Activated T-helper 2 cell treated with anti-CD3 and anti-CD28 coated beads, Interferon-gamma antibody, Interleukin-2, Interleukin-4, amounts not matched to agents 10 μg/mL and 5 μg/mL and 100 μg/mL, durations not matched to agents 14 hours and 24 hours and 36 hours (primary cell): ENCODE measurements at regions not wholly inside any gene's neighbourhood (a gene's known extent, or its start where the extent isn't known, plus 50 kb on each side); places are given as distances from the start of the nearest gene placed in this dataset.

ENCODE experiments used
- DNase-seq: peaks from one replicate; pipeline ENCODE4 v3.0.0; 2021; ENCODE audit warnings: low spot score
- H3K27ac Mint-ChIP-seq: one replicate; pipeline ENCODE4 v1.8.0; 2021; ENCODE audit warnings: mixed read lengths
- H3K27me3 Mint-ChIP-seq: one replicate; pipeline ENCODE4 v1.8.0; 2021; ENCODE audit warnings: low read depth, mixed read lengths
- H3K36me3 Mint-ChIP-seq: one replicate; pipeline ENCODE4 v1.8.0; 2021; ENCODE audit warnings: low read depth, mixed read lengths
- H3K4me1 Mint-ChIP-seq: one replicate; pipeline ENCODE4 v1.8.0; 2021; ENCODE audit warnings: low read depth, mixed read lengths
- H3K4me3 Mint-ChIP-seq: one replicate; pipeline ENCODE4 v1.8.0; 2021; ENCODE audit warnings: low read depth, mild to moderate bottlenecking, moderate library complexity, mixed read lengths
- H3K9me3 Mint-ChIP-seq: one replicate; pipeline ENCODE4 v1.8.0; 2021; ENCODE audit warnings: mixed read lengths
- intact Hi-C: fragments of 100-400 bp; cut with micrococcal nuclease; formaldehyde crosslinking; loops from one replicate; pipeline ENCODE4 v1.15.1; 2023

DNA sequence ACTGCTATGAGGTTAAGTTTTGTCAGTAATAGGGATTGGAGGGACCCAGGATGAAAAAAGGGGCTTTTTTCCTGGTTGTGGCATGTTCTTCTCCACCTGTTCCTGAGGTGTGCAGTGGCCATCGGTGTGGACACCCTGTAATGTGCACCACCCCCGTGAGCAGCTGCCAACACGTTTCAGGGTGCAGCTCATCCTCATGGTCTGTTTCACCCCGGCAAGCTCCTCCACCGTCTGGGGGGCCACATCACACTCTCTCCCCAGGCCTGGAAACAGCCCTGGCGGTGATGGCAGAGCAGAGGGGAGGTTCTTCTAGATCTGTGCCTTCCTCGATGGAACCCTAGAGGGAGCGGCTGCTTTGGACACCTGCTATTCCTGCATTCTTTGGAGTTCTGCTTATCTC, 435.4 kb downstream of the MATN1 start:
- Mint-ChIP-seq H3K9me3 (peaks cover 5% of the 10 kb centered on the region), H3K4me3 (no peak overlapping the region), H3K27me3 (peaks cover 18% of the 10 kb centered on the region), H3K27ac (no peak overlapping the region), H3K4me1 (peaks cover 7% of the 10 kb centered on the region), H3K36me3 (no peaks in the 10 kb centered on the region)
- DNase-seq, result no peak
- intact Hi-C loops, result no loop called here

DNA sequence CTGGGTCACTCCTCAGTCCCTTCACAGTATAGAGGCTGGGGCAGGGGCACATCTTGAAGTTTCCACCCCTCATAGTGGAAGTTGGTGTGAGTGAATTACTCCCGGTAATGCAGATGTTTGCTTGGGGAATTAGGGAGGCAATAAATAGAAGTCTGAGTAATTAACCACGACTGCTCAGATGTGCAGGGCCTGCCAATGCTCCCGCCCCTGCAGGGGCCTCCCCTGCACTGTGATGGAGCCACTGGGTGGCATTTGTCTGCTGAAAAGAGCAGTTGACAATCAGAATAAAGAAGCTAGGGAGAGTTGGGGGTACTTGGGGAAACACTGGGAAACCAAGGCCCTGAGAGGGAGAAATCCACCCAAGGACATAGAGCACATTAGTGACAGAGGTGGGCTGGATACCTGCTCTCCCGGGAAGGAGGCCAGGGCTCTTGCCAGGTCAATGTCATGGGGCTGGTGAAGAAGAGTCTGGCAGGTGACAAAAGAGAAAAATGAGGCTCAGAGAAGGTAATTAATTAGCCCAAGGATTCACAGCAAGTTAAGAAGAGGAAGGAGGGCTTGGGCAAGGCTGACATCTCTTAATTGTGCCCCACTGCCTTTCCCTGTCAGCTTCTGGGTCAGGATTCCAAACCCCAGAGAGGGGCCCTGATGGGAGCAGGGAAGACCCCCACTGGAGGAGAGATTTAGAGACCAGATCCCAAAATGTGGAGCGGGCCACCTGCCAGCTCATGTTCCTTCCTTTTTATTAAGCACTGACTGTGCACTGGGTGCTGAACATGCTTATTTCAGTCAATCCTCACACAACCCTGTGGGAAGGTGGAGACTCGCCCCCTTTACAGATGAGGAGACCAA, 436.2 kb downstream of the MATN1 start:
- intact Hi-C loops, result no loop called here
- Mint-ChIP-seq H3K27me3 (peaks cover 16% of the 10 kb centered on the region), H3K36me3 (no peaks in the 10 kb centered on the region), H3K4me3 (no peak overlapping the region), H3K9me3 (peaks cover 6% of the 10 kb centered on the region), H3K27ac (no peak overlapping the region), H3K4me1 (peaks cover 13% of the 10 kb centered on the region)
- no peak for DNase-seq

- no peak overlapping the region for H3K27ac Mint-ChIP-seq
- no peak overlapping the region for H3K4me3 Mint-ChIP-seq
- peaks cover 6% of the 10 kb centered on the region for H3K9me3 Mint-ChIP-seq
- H3K27me3 Mint-ChIP-seq, result peaks cover 12% of the 10 kb centered on the region
- no peaks in the 10 kb centered on the region for H3K36me3 Mint-ChIP-seq
- H3K4me1 Mint-ChIP-seq, result peaks cover 15% of the 10 kb centered on the region
- intact Hi-C loops, result no loop called here
- DNase-seq, result no peak
These were observed 437.0 kb downstream of the MATN1 start for GRCh38 chr1:30286241-30286987.

- Mint-ChIP-seq H3K4me1 (peaks cover 15% of the 10 kb centered on the region), H3K9me3 (peaks cover 6% of the 10 kb centered on the region), H3K27ac (no peak overlapping the region), H3K4me3 (no peak overlapping the region), H3K36me3 (no peaks in the 10 kb centered on the region), H3K27me3 (peaks cover 8% of the 10 kb centered on the region)
- DNase-seq, result no peak
- intact Hi-C loops, result no loop called here
These were observed 437.9 kb downstream of the MATN1 start for GRCh38 chr1:30285501-30285932.

GRCh38 chr1:30284728-30285475, 438.5 kb downstream of the MATN1 start:
- Mint-ChIP-seq H3K4me3 (no peak overlapping the region), H3K9me3 (peaks cover 6% of the 10 kb centered on the region), H3K4me1 (peaks cover 15% of the 10 kb centered on the region), H3K27me3 (peaks cover 6% of the 10 kb centered on the region), H3K27ac (no peak overlapping the region), H3K36me3 (no peaks in the 10 kb centered on the region)
- intact Hi-C loops, result no loop called here
- DNase-seq, result no peak

DNA sequence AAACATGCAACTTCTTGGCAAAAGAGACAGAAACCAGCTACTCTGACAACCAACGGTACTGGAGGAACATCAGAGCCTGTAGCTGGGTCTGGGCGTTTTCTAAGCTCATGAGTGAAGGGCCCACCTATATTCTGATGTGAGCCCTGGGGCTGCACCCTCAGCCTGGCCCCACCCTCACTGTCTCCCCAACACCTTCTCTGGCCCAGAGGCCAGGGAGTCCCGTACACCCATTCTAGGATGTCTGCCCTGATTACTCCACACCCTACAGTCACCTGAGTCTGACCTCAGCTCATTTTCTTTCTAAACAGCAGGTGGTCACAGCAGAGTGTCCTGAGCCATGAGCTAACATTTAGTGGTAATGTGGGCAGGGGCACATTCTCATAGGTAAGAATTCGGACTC, 439.2 kb downstream of the MATN1 start:
- H3K9me3 Mint-ChIP-seq, result peaks cover 6% of the 10 kb centered on the region
- intact Hi-C loops, result no loop called here
- H3K4me3 Mint-ChIP-seq, result no peak overlapping the region
- no peaks in the 10 kb centered on the region for H3K36me3 Mint-ChIP-seq
- H3K27me3 Mint-ChIP-seq, result peaks cover 6% of the 10 kb centered on the region
- no peak overlapping the region for H3K27ac Mint-ChIP-seq
- H3K4me1 Mint-ChIP-seq, result peaks cover 15% of the 10 kb centered on the region
- no peak for DNase-seq

DNA sequence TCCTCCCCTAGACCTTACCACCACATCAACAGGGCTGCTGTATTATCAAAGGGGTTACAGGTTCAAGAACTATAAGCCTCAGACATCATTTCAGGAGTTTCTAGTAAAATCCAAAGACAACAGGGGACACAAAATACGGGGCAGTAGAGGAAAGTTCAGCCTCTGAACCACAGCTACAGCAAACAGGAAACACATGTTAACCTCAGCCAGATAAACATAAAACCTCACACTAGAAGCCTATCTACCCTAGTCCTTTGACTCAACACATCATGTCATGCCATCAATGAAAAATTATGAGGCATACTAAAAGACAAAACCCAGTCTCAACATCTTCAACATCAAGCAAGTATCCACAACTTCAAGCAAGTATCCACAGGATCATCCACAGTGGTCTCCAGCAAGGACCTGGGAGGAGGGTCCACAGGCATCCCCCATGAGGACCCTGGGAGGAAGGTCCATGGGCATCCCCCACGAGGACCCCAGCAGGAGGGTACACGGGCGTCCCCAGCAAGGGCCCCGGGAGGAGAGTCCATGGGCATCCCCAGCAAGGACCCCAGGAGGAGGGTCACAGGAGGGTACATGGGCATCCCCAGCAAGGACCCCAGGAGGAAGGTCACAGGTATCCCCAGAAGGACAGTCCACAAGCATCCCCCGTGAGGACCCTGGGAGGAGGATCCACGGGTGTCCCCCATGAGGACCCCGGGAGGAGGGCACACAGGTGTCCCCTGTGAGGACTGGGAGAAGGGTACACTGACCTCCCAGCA, 440.0 kb downstream of the MATN1 start:
- Mint-ChIP-seq H3K27me3 (peaks cover 8% of the 10 kb centered on the region), H3K27ac (peak overlapping the region; percentile 0), H3K4me1 (peaks cover 15% of the 10 kb centered on the region), H3K9me3 (peaks cover 6% of the 10 kb centered on the region), H3K4me3 (no peak overlapping the region), H3K36me3 (no peaks in the 10 kb centered on the region)
- intact Hi-C loops, result no loop called here
- DNase-seq, result no peak

DNA sequence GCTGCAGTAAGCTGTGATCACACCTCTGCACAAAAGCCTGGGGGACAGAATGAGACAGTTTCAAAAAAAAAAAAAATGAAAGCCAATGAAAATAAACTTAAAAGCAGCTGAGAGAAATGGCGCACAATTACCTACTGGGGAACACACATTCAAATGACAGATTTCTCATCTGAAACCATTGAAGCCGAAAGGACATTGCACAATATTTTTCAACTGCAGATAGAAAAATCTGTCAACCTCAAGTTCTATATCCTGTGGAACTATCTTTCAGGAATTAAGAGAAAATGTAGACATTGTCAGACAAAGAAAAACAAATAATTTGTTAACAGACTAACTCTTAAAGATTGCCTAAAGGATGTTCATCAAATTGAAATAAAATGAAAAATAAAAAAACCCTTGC, 442.8 kb downstream of the MATN1 start:
- peaks cover 7% of the 10 kb centered on the region for H3K27me3 Mint-ChIP-seq
- intact Hi-C loops, result no loop called here
- DNase-seq, result no peak
- no peaks in the 10 kb centered on the region for H3K36me3 Mint-ChIP-seq
- no peak overlapping the region for H3K4me3 Mint-ChIP-seq
- H3K9me3 Mint-ChIP-seq, result peaks cover 6% of the 10 kb centered on the region
- peaks cover 15% of the 10 kb centered on the region for H3K4me1 Mint-ChIP-seq
- no peak overlapping the region for H3K27ac Mint-ChIP-seq

DNA sequence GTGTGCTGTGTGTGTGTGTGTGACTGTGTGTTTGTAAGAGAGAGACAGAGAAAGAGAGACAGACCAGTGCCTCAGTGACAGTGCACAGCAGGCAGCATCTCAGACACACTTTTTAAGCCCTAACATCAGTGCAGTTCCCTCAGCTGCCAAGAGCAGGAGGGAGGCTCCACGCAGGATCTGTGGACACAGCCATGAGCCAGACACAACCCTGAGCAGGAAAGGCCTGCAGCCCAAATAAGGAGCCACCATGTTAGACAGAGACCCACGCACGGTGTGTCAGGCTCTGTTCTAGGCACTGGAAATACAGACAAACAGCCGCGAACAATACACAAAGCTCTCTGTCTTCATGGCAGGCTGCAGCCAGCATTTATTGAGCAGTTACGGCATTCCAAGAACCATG, 445.5 kb downstream of the MATN1 start:
- Mint-ChIP-seq H3K36me3 (no peaks in the 10 kb centered on the region), H3K27ac (no peak overlapping the region), H3K4me1 (peaks cover 7% of the 10 kb centered on the region), H3K9me3 (peaks cover under 1% of the 10 kb centered on the region), H3K4me3 (no peak overlapping the region), H3K27me3 (peaks cover 7% of the 10 kb centered on the region)
- intact Hi-C loops, result no loop called here
- no peak for DNase-seq

- peaks cover 7% of the 10 kb centered on the region for H3K27me3 Mint-ChIP-seq
- intact Hi-C loops, result no loop called here
- no peaks in the 10 kb centered on the region for H3K36me3 Mint-ChIP-seq
- no peak for DNase-seq
- no peak overlapping the region for H3K4me3 Mint-ChIP-seq
- no peak overlapping the region for H3K27ac Mint-ChIP-seq
- no peaks in the 10 kb centered on the region for H3K9me3 Mint-ChIP-seq
- peaks cover 4% of the 10 kb centered on the region for H3K4me1 Mint-ChIP-seq
These were observed 446.0 kb downstream of the MATN1 start for GRCh38 chr1:30277415-30277814.

GRCh38 chr1:30275926-30276764, 447.2 kb downstream of the MATN1 start:
- no peak for DNase-seq
- Mint-ChIP-seq H3K4me1 (no peaks in the 10 kb centered on the region), H3K4me3 (no peak overlapping the region), H3K9me3 (no peaks in the 10 kb centered on the region), H3K27me3 (peaks cover 4% of the 10 kb centered on the region), H3K27ac (no peak overlapping the region), H3K36me3 (no peaks in the 10 kb centered on the region)
- intact Hi-C loops, result no loop called here
